HG02981 (cell line): ENCODE measurements at regions not wholly inside any gene's neighbourhood (a gene's known extent, or its start where the extent isn't known, plus 50 kb on each side); places are given as distances from the start of the nearest gene placed in this dataset.

ENCODE experiments used
- ATAC-seq: cut with Tn5 transposase; IDR thresholded peaks from one replicate; pipeline ENCODE4 v1.9.1; 2021; ENCODE audit warnings: mild to moderate bottlenecking, moderate library complexity; ENCODE audit not compliant: unreplicated experiment

- ATAC-seq: no peak
Observed at GRCh38 chr3:101091489-101091888, 98.3 kb upstream of the ABI3BP start.

- ATAC-seq: no peak
Observed at GRCh38 chr3:101085752-101086151, 92.5 kb upstream of the ABI3BP start.

- no peak for ATAC-seq
Observed at GRCh38 chr3:101084404-101084803, 91.2 kb upstream of the ABI3BP start.

GRCh38 chr3:101081999-101082398, 88.8 kb upstream of the ABI3BP start:
- no peak for ATAC-seq

GRCh38 chr3:101081446-101081845, 88.2 kb upstream of the ABI3BP start:
- ATAC-seq: no peak

- ATAC-seq: no peak
Observed at GRCh38 chr3:101077361-101078011, 84.3 kb upstream of the ABI3BP start.

GRCh38 chr3:101074518-101074917, 81.3 kb upstream of the ABI3BP start:
- no peak for ATAC-seq

- no peak for ATAC-seq
Observed at GRCh38 chr3:101072300-101072699, 79.1 kb upstream of the ABI3BP start.

- no peak for ATAC-seq
Observed at GRCh38 chr3:101070799-101071121, 77.5 kb upstream of the ABI3BP start.

GRCh38 chr3:101069901-101070798, 76.9 kb upstream of the ABI3BP start:
- no peak for ATAC-seq

GRCh38 chr3:101068876-101069606, 75.8 kb upstream of the ABI3BP start:
- ATAC-seq: no peak

- no peak for ATAC-seq
Observed at GRCh38 chr3:101066711-101067129, 73.5 kb upstream of the ABI3BP start.

- no peak for ATAC-seq
Observed at GRCh38 chr3:101065962-101066361, 72.7 kb upstream of the ABI3BP start.

- ATAC-seq: no peak
Observed at GRCh38 chr3:101063401-101063800, 70.2 kb upstream of the ABI3BP start.

- ATAC-seq: no peak
Observed at GRCh38 chr3:101061312-101061711, 68.1 kb upstream of the ABI3BP start.

GRCh38 chr3:101050866-101051265, 57.6 kb upstream of the ABI3BP start:
- ATAC-seq: no peak

- no peak for ATAC-seq
Observed at GRCh38 chr3:101050046-101050445, 56.8 kb upstream of the ABI3BP start.

GRCh38 chr3:101049532-101049931, 56.3 kb upstream of the ABI3BP start:
- no peak for ATAC-seq

- no peak for ATAC-seq
Observed at GRCh38 chr3:101043687-101044078, 50.5 kb upstream of the ABI3BP start.

- no peak for ATAC-seq
Observed at GRCh38 chr3:101042996-101043686, 49.9 kb upstream of the ABI3BP start.
